OCI-LY1 (cell line): ENCODE measurements at regions not wholly inside any gene's neighbourhood (a gene's known extent, or its start where the extent isn't known, plus 50 kb on each side); places are given as distances from the start of the nearest gene placed in this dataset.

Experiments
- CTCF ChIP-seq: fragments of 200-600 bp; sonication (generic), shearing (Covaris generic); IDR thresholded peaks from 2 replicates; pipeline ENCODE4 v1.5.1; 2017; ENCODE audit warnings: mild to moderate bottlenecking, antibody characterized with exemption, low read length, moderate library complexity, mixed read lengths
- EZH2 ChIP-seq: fragments of 200-600 bp; sonication (generic), shearing (Covaris generic); IDR thresholded peaks from 2 replicates; pipeline ENCODE4 v1.8.0; 2017; ENCODE audit warnings: borderline replicate concordance, mixed run types, mild to moderate bottlenecking, antibody characterized with exemption, low read length, moderate library complexity, mixed read lengths

- no peak for TF ChIP-seq CTCF
- TF ChIP-seq EZH2 = no peak
Measured at GRCh38 chr5:124592891-124593290, 153.5 kb downstream of the ZNF608 start.
